Uterus (tissue), 3 donors: ENCODE measurements at regions not wholly inside any gene's neighbourhood (a gene's known extent, or its start where the extent isn't known, plus 50 kb on each side); places are given as distances from the start of the nearest gene placed in this dataset.

Source experiments
- DNase-seq, 2 donors: peaks; one replicate each; pipeline ENCODE4 v3.0.0-alpha.2; 2019 to 2020
- H3K27ac ChIP-seq, 2 donors: fragments of 200-600 bp; sonication (generic); 1 replicate in 1 of 2; 2 replicates in 1 of 2; pipeline ENCODE4 v1.5.1; 2016 to 2018
- H3K27me3 ChIP-seq, 2 donors: fragments of 200-600 bp; sonication (generic); one replicate each; pipeline ENCODE4 v1.5.1; 2018 to 2019; ENCODE audit warnings: control low read depth in 1 of 2
- H3K36me3 ChIP-seq, 2 donors: fragments of 200-600 bp; sonication (generic); one replicate each; pipeline ENCODE4 v1.5.1; 2019; ENCODE audit warnings: control low read depth in 1 of 2
- H3K4me1 ChIP-seq, 2 donors: fragments of 200-600 bp; sonication (generic); one replicate each; pipeline ENCODE4 v1.5.1; 2018 to 2019; ENCODE audit warnings: control low read depth in 1 of 2
- H3K4me3 ChIP-seq, 2 donors: fragments of 200-600 bp; sonication (generic); 1 replicate in 1 of 2; 2 replicates in 1 of 2; pipeline ENCODE4 v1.5.1; 2018 to 2019; ENCODE audit warnings: mild to moderate bottlenecking in 1 of 2
- H3K9me3 ChIP-seq, 2 donors: fragments of 200-600 bp; sonication (generic); one replicate each; pipeline ENCODE4 v1.5.1; 2019; ENCODE audit warnings: control low read depth in 1 of 2
- POLR2A ChIP-seq, 2 donors: fragments of 450-650 bp; IDR thresholded peaks; one replicate each; pipeline ENCODE4 v1.6.1; 2016; ENCODE audit warnings: antibody characterized with exemption in 2 of 2, mild to moderate bottlenecking in 1 of 2, moderate library complexity in 1 of 2
- intact Hi-C: fragments of 100-400 bp; cut with DNase I; formaldehyde crosslinking; loops from one replicate; pipeline ENCODE4 v1.15.1; 2023; ENCODE audit warnings: low total_unique reads
- TF ChIP-seq, protein P1 (sequence below), 4 experiments: fragments of 200-600 bp in 2 of 4; fragments of 450-650 bp in 2 of 4; sonication (generic) in 2 of 4; IDR thresholded peaks; one replicate each; pipeline ENCODE4 v1.5.1; 2016 to 2019; ENCODE audit warnings: antibody characterized with exemption in 4 of 4, mild to moderate bottlenecking in 2 of 4, moderate library complexity in 1 of 4
- donor health status: DM: yes; HTN: yes; CAD: no.

DNA sequence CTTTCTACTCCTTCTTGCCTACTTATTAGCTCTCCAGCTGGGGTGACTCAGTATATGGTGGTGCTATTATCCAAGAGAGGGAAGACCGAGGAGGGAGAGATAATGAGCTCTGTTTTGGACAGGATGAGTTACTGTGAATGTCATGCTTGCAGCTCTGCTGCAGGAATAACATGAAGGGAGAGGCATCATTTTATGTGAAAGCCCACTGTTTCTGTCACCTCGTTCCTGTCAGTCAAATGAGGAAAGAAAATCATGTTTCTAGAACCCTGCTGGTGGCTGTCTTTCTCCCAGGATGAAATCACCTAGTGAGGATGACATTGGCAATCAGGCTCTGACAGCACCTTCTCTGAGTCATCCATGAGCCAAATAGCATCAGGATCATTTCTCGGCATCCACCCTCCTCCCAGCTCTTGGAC, 1291.6 kb upstream of the AUTS2 start:
- no peaks in the 10 kb centered on the region for H3K27me3 ChIP-seq
- intact Hi-C loops, result no loop called here
- no peaks in the 10 kb centered on the region for H3K36me3 ChIP-seq
- H3K9me3 ChIP-seq, result no peaks in the 10 kb centered on the region
- no peaks in the 10 kb centered on the region for H3K4me1 ChIP-seq
- no peak for TF ChIP-seq POLR2A (IDR thresholded peaks at IDR 0.05)
- TF ChIP-seq, protein P1, sequence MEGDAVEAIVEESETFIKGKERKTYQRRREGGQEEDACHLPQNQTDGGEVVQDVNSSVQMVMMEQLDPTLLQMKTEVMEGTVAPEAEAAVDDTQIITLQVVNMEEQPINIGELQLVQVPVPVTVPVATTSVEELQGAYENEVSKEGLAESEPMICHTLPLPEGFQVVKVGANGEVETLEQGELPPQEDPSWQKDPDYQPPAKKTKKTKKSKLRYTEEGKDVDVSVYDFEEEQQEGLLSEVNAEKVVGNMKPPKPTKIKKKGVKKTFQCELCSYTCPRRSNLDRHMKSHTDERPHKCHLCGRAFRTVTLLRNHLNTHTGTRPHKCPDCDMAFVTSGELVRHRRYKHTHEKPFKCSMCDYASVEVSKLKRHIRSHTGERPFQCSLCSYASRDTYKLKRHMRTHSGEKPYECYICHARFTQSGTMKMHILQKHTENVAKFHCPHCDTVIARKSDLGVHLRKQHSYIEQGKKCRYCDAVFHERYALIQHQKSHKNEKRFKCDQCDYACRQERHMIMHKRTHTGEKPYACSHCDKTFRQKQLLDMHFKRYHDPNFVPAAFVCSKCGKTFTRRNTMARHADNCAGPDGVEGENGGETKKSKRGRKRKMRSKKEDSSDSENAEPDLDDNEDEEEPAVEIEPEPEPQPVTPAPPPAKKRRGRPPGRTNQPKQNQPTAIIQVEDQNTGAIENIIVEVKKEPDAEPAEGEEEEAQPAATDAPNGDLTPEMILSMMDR (IDR thresholded peaks at IDR 0.05), result no peak
- DNase-seq, result no peak
- H3K4me3 ChIP-seq, result no peak overlapping the region
- no peak overlapping the region for H3K27ac ChIP-seq

GRCh38 chr7:68309271-68309670, 1289.0 kb upstream of the AUTS2 start:
- Histone ChIP-seq H3K27me3 (no peaks in the 10 kb centered on the region), H3K4me1 (no peaks in the 10 kb centered on the region), H3K27ac (no peak overlapping the region), H3K4me3 (no peak overlapping the region), H3K36me3 (no peaks in the 10 kb centered on the region), H3K9me3 (no peaks in the 10 kb centered on the region)
- DNase-seq, result no peak
- TF ChIP-seq POLR2A (IDR thresholded peaks at IDR 0.05), result no peak
- TF ChIP-seq, protein P1 (IDR thresholded peaks at IDR 0.05), result no peak
- intact Hi-C loops, result no loop called here

DNA sequence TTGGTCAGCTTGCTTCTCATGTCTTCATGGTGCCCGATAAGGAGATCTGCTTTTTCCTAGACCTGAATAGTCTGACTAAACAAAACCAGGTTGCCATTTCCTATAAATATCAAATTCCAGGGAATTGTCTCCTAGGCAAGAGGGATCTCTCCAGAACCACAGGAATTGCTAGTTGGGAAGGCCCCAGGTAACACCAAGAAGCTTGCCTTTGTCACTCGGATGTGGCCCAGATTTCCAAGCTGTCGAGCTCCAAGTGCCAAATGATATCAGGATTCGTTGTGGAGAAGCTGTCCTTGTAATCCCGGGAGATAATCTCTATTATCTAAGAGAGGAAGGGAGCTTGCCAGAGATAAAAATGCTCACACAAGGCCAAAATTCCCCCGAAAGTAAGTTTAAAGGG, 1288.5 kb upstream of the AUTS2 start:
- no peaks in the 10 kb centered on the region for H3K27me3 ChIP-seq
- H3K4me3 ChIP-seq, result no peak overlapping the region
- H3K9me3 ChIP-seq, result no peaks in the 10 kb centered on the region
- no peaks in the 10 kb centered on the region for H3K36me3 ChIP-seq
- intact Hi-C loops, result no loop called here
- H3K4me1 ChIP-seq, result no peaks in the 10 kb centered on the region
- no peak for TF ChIP-seq POLR2A (IDR thresholded peaks at IDR 0.05)
- TF ChIP-seq, protein P1 (IDR thresholded peaks at IDR 0.05), result no peak
- H3K27ac ChIP-seq, result no peak overlapping the region
- no peak for DNase-seq

DNA sequence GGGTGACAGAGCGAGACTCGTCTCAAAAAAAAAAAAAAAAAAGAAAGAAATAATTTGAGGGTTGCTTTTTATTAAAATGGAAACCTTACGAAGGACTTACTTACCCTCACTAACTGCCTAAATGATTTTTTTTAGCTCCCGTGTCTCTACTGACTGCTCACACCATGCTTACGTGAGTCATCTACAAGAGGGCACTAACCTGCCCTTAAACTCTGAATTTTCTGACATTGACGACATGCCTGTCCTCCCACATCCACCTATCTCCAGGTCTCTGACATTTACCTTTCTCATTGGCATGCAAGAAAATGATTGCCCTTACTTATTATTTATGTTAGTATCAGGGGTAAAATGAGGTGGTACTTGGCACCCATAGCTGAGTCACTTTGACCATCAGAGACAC, 1286.3 kb upstream of the AUTS2 start:
- Histone ChIP-seq H3K4me1 (no peaks in the 10 kb centered on the region), H3K27ac (no peak overlapping the region), H3K9me3 (no peaks in the 10 kb centered on the region), H3K27me3 (no peaks in the 10 kb centered on the region), H3K36me3 (no peaks in the 10 kb centered on the region), H3K4me3 (no peak overlapping the region)
- TF ChIP-seq, protein P1 (IDR thresholded peaks at IDR 0.05), result no peak
- no peak for TF ChIP-seq POLR2A (IDR thresholded peaks at IDR 0.05)
- no peak for DNase-seq
- intact Hi-C loops, result no loop called here

- intact Hi-C loops, result no loop called here
- H3K9me3 ChIP-seq, result no peaks in the 10 kb centered on the region
Observed at GRCh38 chr7:68313806-68314205, 1284.5 kb upstream of the AUTS2 start.

More at GRCh38 chr7:68313806-68314205, 1284.5 kb upstream of the AUTS2 start:
- Histone ChIP-seq H3K4me3 (no peak overlapping the region), H3K27ac (no peak overlapping the region), H3K36me3 (no peaks in the 10 kb centered on the region), H3K27me3 (no peaks in the 10 kb centered on the region), H3K4me1 (no peaks in the 10 kb centered on the region)
- DNase-seq, result no peak
- no peak for TF ChIP-seq POLR2A (IDR thresholded peaks at IDR 0.05)
- TF ChIP-seq, protein P1 (IDR thresholded peaks at IDR 0.05), result no peak
